Natural killer cell (primary cell): ENCODE measurements at regions not wholly inside any gene's neighbourhood (a gene's known extent, or its start where the extent isn't known, plus 50 kb on each side); places are given as distances from the start of the nearest gene placed in this dataset.
"Not testable (repeated sequence)": the region's sequence is repeated elsewhere in the genome, so short reads cannot be mapped to it uniquely, and the experiment has no call there.

ENCODE experiments used
- ATAC-seq, 3 donors: fragments of 150-1000 bp in 2 of 3; fragments of 200-7000 bp in 1 of 3; cut with Tn5 transposase; 1 replicate in 1 of 3; 2 replicates in 2 of 3; pipeline ENCODE4 v1.10.0; 2021; ENCODE audit warnings: mild to moderate bottlenecking in 2 of 3, moderate library complexity in 2 of 3
- DNase-seq, 2 donors: peaks; one replicate each; pipeline versions ENCODE4 v3.0.0 to v3.0.0-alpha.2; 2013 to 2021; ENCODE audit warnings: mixed read lengths in 1 of 2
- H3K27ac ChIP-seq: one replicate; pipeline ENCODE4 v1.5.1; 2013; ENCODE audit warnings: mild to moderate bottlenecking, low read length
- H3K27me3 ChIP-seq: one replicate; pipeline ENCODE4 v1.6.1; 2013; ENCODE audit warnings: low read length; ENCODE audit not compliant: control insufficient read depth, insufficient read depth
- H3K36me3 ChIP-seq: one replicate; pipeline ENCODE4 v1.6.1; 2013; ENCODE audit warnings: low read length; ENCODE audit not compliant: control insufficient read depth, insufficient read depth
- H3K4me1 ChIP-seq: one replicate; pipeline ENCODE4 v1.6.1; 2013; ENCODE audit warnings: low read length; ENCODE audit not compliant: control insufficient read depth, insufficient read depth
- H3K4me3 ChIP-seq: one replicate; pipeline ENCODE4 v1.5.1; 2013; ENCODE audit warnings: low read length
- H3K9me3 ChIP-seq: one replicate; pipeline ENCODE4 v1.6.1; 2013; ENCODE audit warnings: low read length; ENCODE audit not compliant: control insufficient read depth, insufficient read depth
- H3K27ac Mint-ChIP-seq, 2 donors: one replicate each; pipeline ENCODE4 v1.8.0; 2022; ENCODE audit warnings: mild to moderate bottlenecking in 2 of 2, mixed read lengths in 2 of 2, moderate library complexity in 1 of 2
- H3K27me3 Mint-ChIP-seq, 2 donors: one replicate each; pipeline ENCODE4 v1.8.0; 2022; ENCODE audit warnings: low read depth in 2 of 2, mixed read lengths in 2 of 2
- H3K36me3 Mint-ChIP-seq: one replicate; pipeline ENCODE4 v1.8.0; 2022; ENCODE audit warnings: mixed read lengths
- H3K4me1 Mint-ChIP-seq, 2 donors: one replicate each; pipeline ENCODE4 v1.8.0; 2022; ENCODE audit warnings: mixed read lengths in 2 of 2
- H3K4me3 Mint-ChIP-seq: one replicate; pipeline ENCODE4 v1.8.0; 2022; ENCODE audit warnings: mild to moderate bottlenecking, moderate library complexity, mixed read lengths
- H3K9me3 Mint-ChIP-seq, 2 donors: one replicate each; pipeline ENCODE4 v1.8.0; 2022; ENCODE audit warnings: mixed read lengths in 2 of 2
- WGBS: methylation state at CpG from one replicate; pipeline ENCODE4 v1.1.7; 2013; ENCODE audit warnings: missing lambda C conversion rate; ENCODE audit not compliant: insufficient coverage; 5-methylcytosine and 5-hydroxymethylcytosine counted together
- intact Hi-C: fragments of 100-400 bp; cut with micrococcal nuclease; formaldehyde crosslinking; loops from one replicate; pipeline ENCODE4 v1.14.2; 2022
- TF ChIP-seq, protein P1 (sequence below): fragments of 200-600 bp; IDR thresholded peaks from one replicate; pipeline ENCODE4 v1.8.0; 2022; ENCODE audit warnings: antibody characterized with exemption

DNA sequence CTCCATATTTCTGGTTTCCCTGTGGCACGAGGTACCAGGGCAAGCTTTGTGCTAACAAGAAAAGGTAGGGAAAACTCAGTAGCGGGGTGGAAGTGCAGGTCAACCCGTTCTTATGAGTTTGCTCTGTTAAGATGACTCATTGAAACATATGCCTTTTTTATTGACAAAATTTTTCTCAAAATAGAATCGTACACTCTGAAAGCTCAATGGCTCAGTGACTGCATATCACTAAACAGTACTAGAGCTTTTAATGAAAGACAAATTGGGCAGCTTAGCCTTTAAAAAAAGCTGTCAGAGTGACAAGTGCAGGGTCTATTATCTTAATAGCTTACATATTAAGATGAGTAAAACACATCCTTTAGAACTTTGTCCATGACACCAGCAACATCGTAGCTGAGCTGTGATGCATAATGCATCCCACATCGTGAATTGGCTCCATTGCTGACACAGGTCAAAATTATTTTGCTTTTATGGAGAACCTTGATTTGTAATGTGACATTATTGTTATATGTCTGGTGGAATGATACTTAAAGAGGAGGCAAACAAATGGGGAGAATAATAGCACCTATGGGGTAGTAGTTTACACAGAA lies 264.4 kb downstream of the ETV1 start:
- H3K4me3 Mint-ChIP-seq, result no peak overlapping the region
- no peak overlapping the region for H3K27ac Mint-ChIP-seq
- no peaks in the 10 kb centered on the region for H3K27me3 ChIP-seq
- H3K36me3 ChIP-seq, result no peaks in the 10 kb centered on the region
- peaks cover 3% of the 10 kb centered on the region for H3K9me3 ChIP-seq
- H3K4me1 Mint-ChIP-seq, result no peaks in the 10 kb centered on the region
- ATAC-seq (no peak), DNase-seq (no peak)
- no peaks in the 10 kb centered on the region for H3K27me3 Mint-ChIP-seq
- H3K36me3 Mint-ChIP-seq, result no peaks in the 10 kb centered on the region
- H3K27ac ChIP-seq, result no peak overlapping the region
- intact Hi-C loops, result no loop called here
- no peaks in the 10 kb centered on the region for H3K4me1 ChIP-seq
- H3K9me3 Mint-ChIP-seq, result peaks cover 0 to 4% of the 10 kb centered on the region in 2 donors
- 80% methylated on average over 6 of the region's 6 CpGs for WGBS
- no peak overlapping the region for H3K4me3 ChIP-seq
- TF ChIP-seq, protein P1, sequence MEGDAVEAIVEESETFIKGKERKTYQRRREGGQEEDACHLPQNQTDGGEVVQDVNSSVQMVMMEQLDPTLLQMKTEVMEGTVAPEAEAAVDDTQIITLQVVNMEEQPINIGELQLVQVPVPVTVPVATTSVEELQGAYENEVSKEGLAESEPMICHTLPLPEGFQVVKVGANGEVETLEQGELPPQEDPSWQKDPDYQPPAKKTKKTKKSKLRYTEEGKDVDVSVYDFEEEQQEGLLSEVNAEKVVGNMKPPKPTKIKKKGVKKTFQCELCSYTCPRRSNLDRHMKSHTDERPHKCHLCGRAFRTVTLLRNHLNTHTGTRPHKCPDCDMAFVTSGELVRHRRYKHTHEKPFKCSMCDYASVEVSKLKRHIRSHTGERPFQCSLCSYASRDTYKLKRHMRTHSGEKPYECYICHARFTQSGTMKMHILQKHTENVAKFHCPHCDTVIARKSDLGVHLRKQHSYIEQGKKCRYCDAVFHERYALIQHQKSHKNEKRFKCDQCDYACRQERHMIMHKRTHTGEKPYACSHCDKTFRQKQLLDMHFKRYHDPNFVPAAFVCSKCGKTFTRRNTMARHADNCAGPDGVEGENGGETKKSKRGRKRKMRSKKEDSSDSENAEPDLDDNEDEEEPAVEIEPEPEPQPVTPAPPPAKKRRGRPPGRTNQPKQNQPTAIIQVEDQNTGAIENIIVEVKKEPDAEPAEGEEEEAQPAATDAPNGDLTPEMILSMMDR, result no peak

DNA sequence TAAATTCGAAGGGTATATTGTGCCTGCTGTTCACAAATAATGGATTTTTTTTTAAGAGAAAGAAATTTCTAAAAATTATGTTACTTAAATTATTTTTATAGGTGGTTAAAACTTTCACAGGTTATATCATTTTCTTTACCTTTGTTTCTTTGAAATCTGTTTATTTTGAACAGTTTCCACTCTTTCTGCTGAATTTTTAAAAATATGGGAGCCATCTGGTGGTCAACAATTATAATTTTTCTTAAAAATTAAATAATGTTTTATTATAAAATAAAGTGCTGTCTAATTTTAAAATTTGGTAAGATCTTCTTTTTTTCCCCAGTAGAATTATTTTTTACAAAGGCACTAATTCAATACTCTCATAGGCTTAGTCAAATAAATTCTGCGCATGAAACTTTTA lies 263.9 kb downstream of the ETV1 start:
- Histone ChIP-seq H3K27ac (no peak overlapping the region), H3K9me3 (peaks cover 3% of the 10 kb centered on the region), H3K27me3 (no peaks in the 10 kb centered on the region), H3K4me1 (no peaks in the 10 kb centered on the region), H3K36me3 (no peaks in the 10 kb centered on the region), H3K4me3 (no peak overlapping the region)
- Mint-ChIP-seq H3K27me3 (no peaks in the 10 kb centered on the region), H3K36me3 (no peaks in the 10 kb centered on the region), H3K4me1 (no peaks in the 10 kb centered on the region), H3K4me3 (no peak overlapping the region), H3K27ac (no peak overlapping the region), H3K9me3 (peaks cover 0 to 4% of the 10 kb centered on the region in 2 donors)
- DNase-seq, result no peak
- ATAC-seq, result no peak
- TF ChIP-seq, protein P1, result no peak
- 100% methylated on average over 1 of the region's 2 CpGs for WGBS
- intact Hi-C loops, result no loop called here

DNA sequence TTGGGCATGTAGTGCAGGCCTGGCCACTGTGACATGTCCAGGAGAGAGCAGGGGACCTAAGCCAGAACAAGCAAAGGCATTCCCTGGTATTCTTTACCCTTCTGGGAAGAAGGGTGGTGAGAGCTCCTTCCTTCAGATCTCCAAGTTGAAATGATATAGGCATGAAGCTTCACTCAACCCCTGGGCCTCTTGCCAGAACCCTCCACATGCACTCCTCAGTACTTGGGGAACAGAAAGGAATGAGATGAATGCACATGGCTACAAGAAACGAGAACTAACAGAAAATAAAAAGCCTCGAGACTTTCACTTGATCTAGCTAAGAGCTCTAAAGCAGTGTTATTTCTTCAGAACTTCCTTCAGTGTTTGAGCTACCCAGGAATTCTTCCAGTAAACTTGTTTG lies 262.2 kb downstream of the ETV1 start:
- no peak overlapping the region for H3K27ac Mint-ChIP-seq
- TF ChIP-seq, protein P1, result no peak
- intact Hi-C loops, result no loop called here
- no peak overlapping the region for H3K27ac ChIP-seq
- no peak overlapping the region for H3K4me3 Mint-ChIP-seq
- no peaks in the 10 kb centered on the region for H3K4me1 Mint-ChIP-seq
- H3K4me1 ChIP-seq, result no peaks in the 10 kb centered on the region
- DNase-seq, result no peak
- no peaks in the 10 kb centered on the region for H3K36me3 Mint-ChIP-seq
- peaks cover 0 to 2% of the 10 kb centered on the region in 2 donors for H3K9me3 Mint-ChIP-seq
- H3K27me3 ChIP-seq, result no peaks in the 10 kb centered on the region
- no peaks in the 10 kb centered on the region for H3K36me3 ChIP-seq
- H3K27me3 Mint-ChIP-seq, result no peaks in the 10 kb centered on the region
- 77% methylated on average over 2 of the region's 2 CpGs for WGBS
- peaks cover 3% of the 10 kb centered on the region for H3K9me3 ChIP-seq
- no peak for ATAC-seq
- no peak overlapping the region for H3K4me3 ChIP-seq

DNA sequence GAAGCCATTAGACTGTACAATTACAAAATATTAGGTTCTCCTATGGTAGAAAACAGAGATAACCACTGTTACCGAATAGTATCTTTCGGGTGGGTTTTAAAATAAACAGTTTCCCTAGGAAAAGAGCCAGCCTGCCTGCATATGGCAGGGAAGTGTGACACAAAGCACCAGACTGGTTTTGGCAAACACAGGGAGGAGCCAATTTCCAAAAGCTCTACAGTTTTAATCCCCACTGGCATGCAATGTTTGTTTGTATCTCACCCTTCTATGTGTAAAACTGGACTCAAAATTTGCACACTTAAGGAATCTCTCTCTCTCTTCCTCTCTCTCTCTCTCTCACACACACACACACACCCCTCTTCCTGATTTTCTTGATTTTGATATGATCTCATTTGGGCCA lies 261.7 kb downstream of the ETV1 start:
- TF ChIP-seq, protein P1, result no peak
- Histone ChIP-seq H3K27ac (no peak overlapping the region), H3K4me3 (no peak overlapping the region), H3K36me3 (no peaks in the 10 kb centered on the region), H3K9me3 (peaks cover 3% of the 10 kb centered on the region), H3K27me3 (no peaks in the 10 kb centered on the region), H3K4me1 (no peaks in the 10 kb centered on the region)
- H3K9me3 Mint-ChIP-seq, result peaks cover 0 to 2% of the 10 kb centered on the region in 2 donors
- no peaks in the 10 kb centered on the region for H3K36me3 Mint-ChIP-seq
- DNase-seq (no peak), ATAC-seq (no peak)
- WGBS, result 93% methylated on average over 2 of the region's 2 CpGs
- no peaks in the 10 kb centered on the region for H3K4me1 Mint-ChIP-seq
- H3K27ac Mint-ChIP-seq, result no peak overlapping the region
- H3K27me3 Mint-ChIP-seq, result no peaks in the 10 kb centered on the region
- H3K4me3 Mint-ChIP-seq, result no peak overlapping the region
- intact Hi-C loops, result no loop called here

DNA sequence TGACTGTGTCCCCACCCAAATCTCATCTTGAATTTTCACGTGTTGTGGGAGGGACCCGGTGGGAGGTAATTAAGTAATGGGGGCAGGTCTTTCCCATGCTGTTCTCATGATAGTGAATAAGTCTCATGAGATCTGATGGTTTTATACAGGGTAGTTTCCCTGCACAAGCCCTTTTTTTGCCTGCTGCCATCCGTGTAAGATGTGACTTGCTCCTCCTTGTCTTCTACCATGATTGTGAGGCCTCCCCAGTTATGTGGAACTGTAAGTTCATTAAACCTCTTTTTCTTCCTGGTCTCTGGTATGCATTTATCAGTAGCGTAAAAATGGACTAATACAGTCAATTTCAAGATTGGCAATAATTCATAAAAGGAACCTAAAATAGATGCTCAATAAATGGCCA lies 261.0 kb downstream of the ETV1 start:
- H3K4me3 ChIP-seq, H3K9me3 ChIP-seq, ATAC-seq, H3K27me3 ChIP-seq, H3K9me3 Mint-ChIP-seq, H3K36me3 ChIP-seq, intact Hi-C loops, H3K36me3 Mint-ChIP-seq, H3K4me3 Mint-ChIP-seq, DNase-seq, H3K4me1 ChIP-seq, H3K27ac ChIP-seq, H3K27ac Mint-ChIP-seq, H3K4me1 Mint-ChIP-seq, H3K27me3 Mint-ChIP-seq: not testable (repeated sequence)
- 79% methylated on average over 3 of the region's 4 CpGs for WGBS
